ENCODE measurements at regions not wholly inside any gene's neighbourhood (a gene's known extent, or its start where the extent isn't known, plus 50 kb on each side); places are given as distances from the start of the nearest gene placed in this dataset.

DNA sequence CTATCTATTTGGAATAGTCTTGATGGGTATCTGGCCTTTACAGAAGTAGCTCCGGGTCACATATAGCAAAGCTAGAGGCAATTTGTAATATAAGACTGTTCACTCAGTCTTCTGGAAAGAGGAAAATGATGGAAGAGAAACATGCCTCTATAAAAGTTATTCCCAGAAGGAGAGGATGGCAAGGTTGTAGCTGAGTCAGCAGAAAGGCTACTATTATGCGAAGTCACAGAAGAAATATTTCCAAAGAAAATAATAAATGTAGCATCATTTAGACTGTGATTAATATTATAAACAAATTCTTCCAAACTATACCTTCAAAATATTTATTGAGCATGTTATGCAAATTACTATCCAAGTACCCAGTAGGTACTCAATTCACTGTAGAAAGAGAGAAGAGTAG is 1027.7 kb upstream of the TMEFF2 start:
- TF ChIP-seq, protein P1, sequence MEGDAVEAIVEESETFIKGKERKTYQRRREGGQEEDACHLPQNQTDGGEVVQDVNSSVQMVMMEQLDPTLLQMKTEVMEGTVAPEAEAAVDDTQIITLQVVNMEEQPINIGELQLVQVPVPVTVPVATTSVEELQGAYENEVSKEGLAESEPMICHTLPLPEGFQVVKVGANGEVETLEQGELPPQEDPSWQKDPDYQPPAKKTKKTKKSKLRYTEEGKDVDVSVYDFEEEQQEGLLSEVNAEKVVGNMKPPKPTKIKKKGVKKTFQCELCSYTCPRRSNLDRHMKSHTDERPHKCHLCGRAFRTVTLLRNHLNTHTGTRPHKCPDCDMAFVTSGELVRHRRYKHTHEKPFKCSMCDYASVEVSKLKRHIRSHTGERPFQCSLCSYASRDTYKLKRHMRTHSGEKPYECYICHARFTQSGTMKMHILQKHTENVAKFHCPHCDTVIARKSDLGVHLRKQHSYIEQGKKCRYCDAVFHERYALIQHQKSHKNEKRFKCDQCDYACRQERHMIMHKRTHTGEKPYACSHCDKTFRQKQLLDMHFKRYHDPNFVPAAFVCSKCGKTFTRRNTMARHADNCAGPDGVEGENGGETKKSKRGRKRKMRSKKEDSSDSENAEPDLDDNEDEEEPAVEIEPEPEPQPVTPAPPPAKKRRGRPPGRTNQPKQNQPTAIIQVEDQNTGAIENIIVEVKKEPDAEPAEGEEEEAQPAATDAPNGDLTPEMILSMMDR (IDR thresholded peaks at IDR 0.05; ENCODE audit: extremely low read depth in 1 of 2, insufficient read depth in 1 of 2, low read depth in 1 of 2, low read length in 2 of 2): no peak
- TF ChIP-seq FOS (IDR thresholded peaks at IDR 0.05; ENCODE audit: borderline replicate concordance, insufficient read depth, low read length): no peak
- no peak for TF ChIP-seq EZH2 (IDR thresholded peaks at IDR 0.05; ENCODE audit: borderline replicate concordance, low read depth, low read length, severe bottlenecking)
- TF ChIP-seq, protein P2, sequence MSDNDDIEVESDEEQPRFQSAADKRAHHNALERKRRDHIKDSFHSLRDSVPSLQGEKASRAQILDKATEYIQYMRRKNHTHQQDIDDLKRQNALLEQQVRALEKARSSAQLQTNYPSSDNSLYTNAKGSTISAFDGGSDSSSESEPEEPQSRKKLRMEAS (IDR thresholded peaks at IDR 0.05; ENCODE audit: insufficient read depth, insufficient read length): no peak

Measured in endothelial cell of umbilical vein (primary cell).